ENCODE measurements at regions not wholly inside any gene's neighbourhood (a gene's known extent, or its start where the extent isn't known, plus 50 kb on each side); places are given as distances from the start of the nearest gene placed in this dataset.
"Not testable (repeated sequence)": the region's sequence is repeated elsewhere in the genome, so short reads cannot be mapped to it uniquely, and the experiment has no call there.

DNA sequence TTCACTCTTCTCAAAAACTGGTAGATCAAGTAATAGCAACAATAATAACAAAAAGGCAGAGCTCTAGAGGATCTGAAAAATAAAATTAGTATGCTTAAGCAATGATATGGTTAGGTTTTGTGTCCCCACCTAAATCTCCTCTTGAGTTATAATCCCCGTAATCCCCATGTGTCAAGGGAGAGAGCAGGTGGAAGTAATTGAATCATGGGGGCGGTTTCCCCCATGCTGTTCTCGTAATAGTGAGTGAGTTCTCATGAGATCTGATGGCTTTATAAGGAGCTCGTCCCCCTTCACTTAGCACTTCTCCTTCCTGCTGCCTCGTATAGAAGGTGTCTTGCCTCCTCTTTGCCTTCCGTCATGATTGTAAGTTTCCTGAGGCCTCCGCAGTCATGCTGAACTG lies 60.2 kb upstream of the ABHD2 start:
- DNase-seq (ENCODE audit: low read depth) = no peak

DNA sequence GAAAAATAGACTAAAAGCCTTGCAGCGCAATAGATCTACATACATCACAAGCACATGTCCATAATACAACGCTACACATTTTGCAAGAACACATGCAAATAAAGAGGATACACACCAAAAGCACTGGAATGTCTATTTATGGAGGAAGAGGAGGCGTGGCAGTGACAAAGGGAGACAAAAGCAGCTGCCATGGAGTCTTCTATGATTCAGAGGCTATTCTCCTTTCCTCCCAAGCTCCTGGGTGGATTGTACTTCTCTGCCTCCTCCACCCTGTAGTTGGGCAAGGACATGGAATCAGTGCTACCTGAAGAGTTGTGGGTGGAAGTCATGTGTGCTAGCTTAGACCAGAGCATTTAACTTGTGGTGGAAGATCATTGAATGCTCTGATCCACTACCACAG lies 57.9 kb upstream of the ABHD2 start:
- DNase-seq (ENCODE audit: low read depth) = no peak

- not testable (repeated sequence) for DNase-seq (ENCODE audit: low read depth)
These were observed 56.5 kb upstream of the ABHD2 start for GRCh38 chr15:89031637-89032285.

DNA sequence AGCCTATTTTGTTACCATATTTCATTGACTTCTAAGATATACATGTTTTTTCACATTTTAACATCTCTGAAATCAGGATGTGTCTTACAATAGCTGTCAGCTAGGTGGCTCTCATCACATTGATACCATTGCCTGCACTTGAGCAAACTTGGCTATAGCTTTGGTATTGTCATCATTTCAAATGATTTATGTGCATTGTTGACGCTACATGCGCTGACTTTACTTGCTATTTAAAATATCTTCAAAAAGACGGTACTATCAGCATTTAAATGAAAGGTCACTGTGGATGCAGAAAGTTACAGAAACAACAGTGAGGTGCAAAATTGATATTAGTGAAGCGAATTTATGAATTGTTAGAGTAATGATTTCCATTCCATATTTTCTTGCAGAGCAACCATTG lies 54.0 kb upstream of the ABHD2 start:
- DNase-seq (ENCODE audit: low read depth) = no peak

DNA sequence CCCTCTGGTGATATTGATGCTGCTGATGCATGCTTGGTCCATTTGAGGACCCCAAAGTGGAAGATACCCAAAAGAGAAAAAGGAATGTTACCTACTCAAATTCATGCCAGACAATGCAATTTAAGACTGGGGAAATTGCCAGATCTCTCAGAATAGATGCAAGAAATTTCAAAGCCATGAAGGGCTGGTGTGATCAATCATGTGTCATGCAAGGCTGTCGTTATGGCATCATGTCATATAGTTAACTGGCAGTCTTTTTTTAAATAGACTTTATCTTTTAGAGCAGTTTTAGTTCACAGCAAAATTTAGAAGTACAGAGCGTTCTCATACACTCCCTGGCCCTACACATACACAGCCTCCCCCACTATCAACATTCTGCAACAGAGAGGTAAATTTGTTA lies 53.1 kb upstream of the ABHD2 start:
- DNase-seq (ENCODE audit: low read depth) = no peak

DNA sequence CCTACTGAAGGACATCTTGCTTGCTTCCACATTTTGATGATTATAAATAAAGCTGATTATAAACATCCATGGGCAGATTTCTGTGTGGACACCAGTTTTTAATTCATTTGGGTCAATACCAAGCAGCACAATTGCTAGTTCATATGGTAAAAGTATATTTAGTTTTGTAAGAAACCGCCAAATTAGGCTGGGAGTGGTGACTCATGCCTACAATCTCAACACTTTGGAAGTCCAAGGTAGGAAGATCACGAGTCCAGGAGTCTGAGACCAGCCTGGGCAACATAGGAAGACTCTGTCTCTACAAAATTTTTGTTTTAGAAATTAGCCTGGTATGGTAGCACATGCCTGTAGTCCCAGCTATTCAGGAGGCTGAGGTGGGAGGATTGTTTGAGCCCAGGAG lies 52.6 kb upstream of the ABHD2 start:
- DNase-seq (ENCODE audit: low read depth) = no peak

DNA sequence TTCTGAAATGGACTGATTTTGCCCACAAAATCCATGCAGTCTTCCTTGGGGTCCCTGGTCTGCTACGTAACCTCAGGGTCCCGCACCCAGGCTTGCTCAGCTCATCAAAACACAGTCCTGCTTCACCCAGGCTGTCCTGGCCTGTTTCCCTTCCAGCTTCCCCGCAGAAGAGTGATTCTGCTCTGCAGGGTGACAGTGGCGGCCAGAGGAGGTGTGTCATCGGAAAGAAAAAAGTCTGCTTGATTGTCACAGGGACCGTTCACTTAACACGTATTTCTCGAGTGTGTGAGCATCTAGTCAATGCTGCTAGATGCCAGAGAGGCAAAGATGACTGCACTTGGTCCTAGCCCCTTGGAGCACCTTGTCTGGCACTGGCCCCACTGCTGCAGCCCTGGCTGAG lies 50.1 kb upstream of the ABHD2 start:
- no peak for DNase-seq (ENCODE audit: low read depth)
